ENCODE measurements at regions not wholly inside any gene's neighbourhood (a gene's known extent, or its start where the extent isn't known, plus 50 kb on each side); places are given as distances from the start of the nearest gene placed in this dataset.

DNA sequence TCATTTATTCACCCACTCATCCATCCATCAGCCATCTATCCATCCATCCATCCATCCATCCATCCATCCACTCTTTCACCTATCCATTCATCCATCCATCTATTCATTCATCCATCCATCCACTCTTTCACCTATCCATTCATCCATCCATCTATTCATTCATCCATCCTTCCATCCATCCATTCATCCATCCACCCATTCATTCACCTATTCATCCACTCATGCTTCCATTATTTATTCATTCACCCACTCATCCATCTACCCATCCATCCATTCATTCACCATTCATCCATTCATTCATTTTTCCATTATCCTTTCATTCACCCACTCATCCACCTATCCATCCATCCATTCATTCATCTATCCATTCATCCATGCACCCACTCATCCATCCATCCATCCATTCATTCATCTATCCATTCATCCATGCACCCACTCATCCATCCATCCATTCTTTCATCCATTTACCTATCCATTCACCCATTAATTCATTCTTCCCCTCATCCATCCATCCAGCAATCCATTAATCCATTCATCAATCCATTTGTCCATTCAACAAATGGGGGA lies 360.9 kb downstream of the ADGRD1 start:
- no peak for TF ChIP-seq CTCF (IDR thresholded peaks at IDR 0.05; ENCODE audit: low read depth, low read length)
- TF ChIP-seq POLR2A (IDR thresholded peaks at IDR 0.05; ENCODE audit: extremely low read depth, insufficient read length) = no peak

All from NB4 (cell line).